IMR-90 (cell line): ENCODE measurements at regions not wholly inside any gene's neighbourhood (a gene's known extent, or its start where the extent isn't known, plus 50 kb on each side); places are given as distances from the start of the nearest gene placed in this dataset.

Experiments used
- BHLHE40 ChIP-seq: fragments of 150-350 bp; IDR thresholded peaks from 2 replicates; pipeline ENCODE4 v1.6.1; 2016; ENCODE audit warnings: mild to moderate bottlenecking, low read depth, low read length
- CEBPB ChIP-seq: IDR thresholded peaks from 2 replicates; pipeline ENCODE4 v1.6.1; 2012; ENCODE audit warnings: low read depth, low read length, improper control_type of control experiment
- CTCF ChIP-seq: conservative IDR thresholded peaks from 2 replicates; pipeline ENCODE4 v1.5.1; 2012; ENCODE audit warnings: mild to moderate bottlenecking, low read depth, low read length, improper control_type of control experiment
- MAFK ChIP-seq: IDR thresholded peaks from 2 replicates; pipeline ENCODE4 v1.6.1; 2012; ENCODE audit warnings: low read depth, low read length, improper control_type of control experiment
- MXI1 ChIP-seq: IDR thresholded peaks from 2 replicates; pipeline ENCODE4 v1.6.1; 2012; ENCODE audit warnings: low read depth, mild to moderate bottlenecking, low read length, moderate library complexity, borderline replicate concordance
- NFE2L2 ChIP-seq: fragments of 150-350 bp; IDR thresholded peaks from 2 replicates; pipeline ENCODE4 v1.6.1; 2016; ENCODE audit warnings: low read depth, mild to moderate bottlenecking, low read length
- POLR2A ChIP-seq: IDR thresholded peaks from 2 replicates; pipeline ENCODE4 v1.6.1; 2012; ENCODE audit warnings: mild to moderate bottlenecking, low read depth, low read length
- RAD21 ChIP-seq: IDR thresholded peaks from 2 replicates; pipeline ENCODE4 v1.6.1; 2012; ENCODE audit warnings: low read length, improper control_type of control experiment

GRCh38 chr4:154936873-154937272 lies 155.8 kb downstream of the RBM46 start:
- TF ChIP-seq POLR2A (no peak), CTCF (no peak), MXI1 (no peak), RAD21 (no peak), MAFK (no peak), NFE2L2 (no peak), BHLHE40 (no peak), CEBPB (no peak)
